ENCODE measurements at regions not wholly inside any gene's neighbourhood (a gene's known extent, or its start where the extent isn't known, plus 50 kb on each side); places are given as distances from the start of the nearest gene placed in this dataset.

DNA sequence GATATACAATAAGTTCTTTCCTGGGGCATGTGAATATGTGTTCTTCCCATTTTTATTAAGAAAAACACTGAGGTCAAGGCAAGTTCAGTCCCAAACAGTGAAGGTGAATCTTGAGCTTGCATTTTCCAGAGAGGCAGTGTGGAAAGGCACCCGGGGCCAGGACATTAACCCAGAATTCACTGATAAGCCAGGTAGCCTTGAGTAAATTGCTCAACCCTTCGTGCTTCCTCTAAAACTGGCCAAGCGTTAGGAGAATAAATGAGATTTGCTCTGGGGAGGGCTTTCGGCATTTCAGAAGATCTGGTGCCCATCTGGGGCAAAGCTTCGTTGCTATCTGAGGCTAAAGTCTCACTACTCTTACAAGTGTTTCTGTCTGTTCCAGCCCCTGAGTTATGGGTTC, 57.1 kb upstream of the KAZN start:
- TF ChIP-seq, protein P1, sequence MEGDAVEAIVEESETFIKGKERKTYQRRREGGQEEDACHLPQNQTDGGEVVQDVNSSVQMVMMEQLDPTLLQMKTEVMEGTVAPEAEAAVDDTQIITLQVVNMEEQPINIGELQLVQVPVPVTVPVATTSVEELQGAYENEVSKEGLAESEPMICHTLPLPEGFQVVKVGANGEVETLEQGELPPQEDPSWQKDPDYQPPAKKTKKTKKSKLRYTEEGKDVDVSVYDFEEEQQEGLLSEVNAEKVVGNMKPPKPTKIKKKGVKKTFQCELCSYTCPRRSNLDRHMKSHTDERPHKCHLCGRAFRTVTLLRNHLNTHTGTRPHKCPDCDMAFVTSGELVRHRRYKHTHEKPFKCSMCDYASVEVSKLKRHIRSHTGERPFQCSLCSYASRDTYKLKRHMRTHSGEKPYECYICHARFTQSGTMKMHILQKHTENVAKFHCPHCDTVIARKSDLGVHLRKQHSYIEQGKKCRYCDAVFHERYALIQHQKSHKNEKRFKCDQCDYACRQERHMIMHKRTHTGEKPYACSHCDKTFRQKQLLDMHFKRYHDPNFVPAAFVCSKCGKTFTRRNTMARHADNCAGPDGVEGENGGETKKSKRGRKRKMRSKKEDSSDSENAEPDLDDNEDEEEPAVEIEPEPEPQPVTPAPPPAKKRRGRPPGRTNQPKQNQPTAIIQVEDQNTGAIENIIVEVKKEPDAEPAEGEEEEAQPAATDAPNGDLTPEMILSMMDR (IDR thresholded peaks at IDR 0.05), result no peak
- TF ChIP-seq POLR2A (IDR thresholded peaks at IDR 0.05), result no peak

Measured in lower leg skin (tissue), 3 donors.